ENCODE measurements at regions not wholly inside any gene's neighbourhood (a gene's known extent, or its start where the extent isn't known, plus 50 kb on each side); places are given as distances from the start of the nearest gene placed in this dataset.
"Not testable (repeated sequence)": the region's sequence is repeated elsewhere in the genome, so short reads cannot be mapped to it uniquely, and the experiment has no call there.

- not testable (repeated sequence) for H3K36me3 ChIP-seq (replicated peaks in 1 of 2; ENCODE audit: control insufficient read depth in 2 of 2, insufficient read depth in 2 of 2, low read length in 2 of 2); H3K14ac ChIP-seq (ENCODE audit: low read length); H3K9me3 ChIP-seq (replicated peaks in 1 of 2; ENCODE audit: control insufficient read depth in 2 of 2, insufficient read depth in 1 of 2, low read depth in 1 of 2, low read length in 2 of 2); H3K4me3 ChIP-seq (ENCODE audit: low read length in 2 of 2); H3K79me1 ChIP-seq (ENCODE audit: low read depth, low read length); H2AK5ac ChIP-seq (ENCODE audit: low read depth, low read length); H4K91ac ChIP-seq (ENCODE audit: low read depth, low read length, poor library complexity); H3K27me3 ChIP-seq (ENCODE audit: control insufficient read depth in 3 of 3, insufficient read depth in 3 of 3, low read depth in 1 of 3, low read length in 3 of 3); H3K27ac ChIP-seq (replicated peaks; ENCODE audit: low read length); H3K18ac ChIP-seq (ENCODE audit: low read length); H2AFZ ChIP-seq (ENCODE audit: low read length); H3K4me2 ChIP-seq (ENCODE audit: insufficient read depth, low read length, poor library complexity, severe bottlenecking); H3K4ac ChIP-seq (ENCODE audit: low read length); H2BK5ac ChIP-seq (ENCODE audit: low read length); H3K4me1 ChIP-seq (ENCODE audit: control insufficient read depth in 2 of 2, insufficient read depth in 1 of 2, low read depth in 1 of 2, low read length in 2 of 2); H4K8ac ChIP-seq (ENCODE audit: low read depth, low read length); H3K9ac ChIP-seq (ENCODE audit: low read depth, low read length, poor library complexity); H3K23ac ChIP-seq (ENCODE audit: low read depth, low read length, poor library complexity); H2BK12ac ChIP-seq (ENCODE audit: low read length); H2BK120ac ChIP-seq (ENCODE audit: low read depth, low read length); H2BK15ac ChIP-seq (ENCODE audit: low read length); DNase-seq (ENCODE audit: low spot score)
- WGBS, 2 donors (ENCODE audit: extremely low coverage in 2 of 2, insufficient read length in 2 of 2, insufficient replicate concordance in 1 of 2), result no CpG with 5 or more reads among the region's 3 CpGs
Observed at GRCh38 chr6:60799146-60799545, 1486.9 kb downstream of the KHDRBS2 start.

GRCh38 chr6:60797831-60798230 lies 1488.2 kb downstream of the KHDRBS2 start:
- H3K27me3 ChIP-seq (ENCODE audit: control insufficient read depth in 3 of 3, insufficient read depth in 3 of 3, low read depth in 1 of 3, low read length in 3 of 3); H3K9ac ChIP-seq (ENCODE audit: low read depth, low read length, poor library complexity); H2AFZ ChIP-seq (ENCODE audit: low read length); H3K18ac ChIP-seq (ENCODE audit: low read length); H4K8ac ChIP-seq (ENCODE audit: low read depth, low read length); H3K27ac ChIP-seq (replicated peaks; ENCODE audit: low read length); H4K91ac ChIP-seq (ENCODE audit: low read depth, low read length, poor library complexity); H3K4me2 ChIP-seq (ENCODE audit: insufficient read depth, low read length, poor library complexity, severe bottlenecking); H2BK12ac ChIP-seq (ENCODE audit: low read length); H2BK15ac ChIP-seq (ENCODE audit: low read length); H3K9me3 ChIP-seq (replicated peaks in 1 of 2; ENCODE audit: control insufficient read depth in 2 of 2, insufficient read depth in 1 of 2, low read depth in 1 of 2, low read length in 2 of 2); H3K4me1 ChIP-seq (ENCODE audit: control insufficient read depth in 2 of 2, insufficient read depth in 1 of 2, low read depth in 1 of 2, low read length in 2 of 2); H3K4me3 ChIP-seq (ENCODE audit: low read length in 2 of 2); H2BK120ac ChIP-seq (ENCODE audit: low read depth, low read length); H2AK5ac ChIP-seq (ENCODE audit: low read depth, low read length); H3K23ac ChIP-seq (ENCODE audit: low read depth, low read length, poor library complexity); H2BK5ac ChIP-seq (ENCODE audit: low read length); H3K14ac ChIP-seq (ENCODE audit: low read length); H3K4ac ChIP-seq (ENCODE audit: low read length); H3K79me1 ChIP-seq (ENCODE audit: low read depth, low read length); DNase-seq (ENCODE audit: low spot score); H3K36me3 ChIP-seq (replicated peaks in 1 of 2; ENCODE audit: control insufficient read depth in 2 of 2, insufficient read depth in 2 of 2, low read length in 2 of 2): not testable (repeated sequence)

- not testable (repeated sequence) for H2BK12ac ChIP-seq (ENCODE audit: low read length); H3K18ac ChIP-seq (ENCODE audit: low read length); H4K91ac ChIP-seq (ENCODE audit: low read depth, low read length, poor library complexity); H2BK120ac ChIP-seq (ENCODE audit: low read depth, low read length); H3K36me3 ChIP-seq (replicated peaks in 1 of 2; ENCODE audit: control insufficient read depth in 2 of 2, insufficient read depth in 2 of 2, low read length in 2 of 2); H2BK5ac ChIP-seq (ENCODE audit: low read length); H3K4me3 ChIP-seq (ENCODE audit: low read length in 2 of 2); H3K27ac ChIP-seq (replicated peaks; ENCODE audit: low read length); H3K4ac ChIP-seq (ENCODE audit: low read length); H2BK15ac ChIP-seq (ENCODE audit: low read length); DNase-seq (ENCODE audit: low spot score); H3K9me3 ChIP-seq (replicated peaks in 1 of 2; ENCODE audit: control insufficient read depth in 2 of 2, insufficient read depth in 1 of 2, low read depth in 1 of 2, low read length in 2 of 2); H3K14ac ChIP-seq (ENCODE audit: low read length); H3K4me1 ChIP-seq (ENCODE audit: control insufficient read depth in 2 of 2, insufficient read depth in 1 of 2, low read depth in 1 of 2, low read length in 2 of 2); H3K23ac ChIP-seq (ENCODE audit: low read depth, low read length, poor library complexity); H4K8ac ChIP-seq (ENCODE audit: low read depth, low read length); H2AFZ ChIP-seq (ENCODE audit: low read length); H3K4me2 ChIP-seq (ENCODE audit: insufficient read depth, low read length, poor library complexity, severe bottlenecking); H2AK5ac ChIP-seq (ENCODE audit: low read depth, low read length); H3K27me3 ChIP-seq (ENCODE audit: control insufficient read depth in 3 of 3, insufficient read depth in 3 of 3, low read depth in 1 of 3, low read length in 3 of 3); H3K79me1 ChIP-seq (ENCODE audit: low read depth, low read length); H3K9ac ChIP-seq (ENCODE audit: low read depth, low read length, poor library complexity)
- no CpG with 5 or more reads among the region's 13 CpGs for WGBS, 2 donors (ENCODE audit: extremely low coverage in 2 of 2, insufficient read length in 2 of 2, insufficient replicate concordance in 1 of 2)
Observed at GRCh38 chr6:60789601-60790000, 1496.4 kb downstream of the KHDRBS2 start.

- not testable (repeated sequence) for H3K14ac ChIP-seq (ENCODE audit: low read length); H3K79me1 ChIP-seq (ENCODE audit: low read depth, low read length); H2BK12ac ChIP-seq (ENCODE audit: low read length); H4K8ac ChIP-seq (ENCODE audit: low read depth, low read length); H3K36me3 ChIP-seq (replicated peaks in 1 of 2; ENCODE audit: control insufficient read depth in 2 of 2, insufficient read depth in 2 of 2, low read length in 2 of 2); H2BK15ac ChIP-seq (ENCODE audit: low read length); H3K18ac ChIP-seq (ENCODE audit: low read length); H3K23ac ChIP-seq (ENCODE audit: low read depth, low read length, poor library complexity); H2AFZ ChIP-seq (ENCODE audit: low read length); H3K4me3 ChIP-seq (ENCODE audit: low read length in 2 of 2); H3K4ac ChIP-seq (ENCODE audit: low read length); H3K9ac ChIP-seq (ENCODE audit: low read depth, low read length, poor library complexity); H2BK120ac ChIP-seq (ENCODE audit: low read depth, low read length); H3K4me1 ChIP-seq (ENCODE audit: control insufficient read depth in 2 of 2, insufficient read depth in 1 of 2, low read depth in 1 of 2, low read length in 2 of 2); H2AK5ac ChIP-seq (ENCODE audit: low read depth, low read length); H3K27ac ChIP-seq (replicated peaks; ENCODE audit: low read length); H3K27me3 ChIP-seq (ENCODE audit: control insufficient read depth in 3 of 3, insufficient read depth in 3 of 3, low read depth in 1 of 3, low read length in 3 of 3); H2BK5ac ChIP-seq (ENCODE audit: low read length); DNase-seq (ENCODE audit: low spot score); H3K9me3 ChIP-seq (replicated peaks in 1 of 2; ENCODE audit: control insufficient read depth in 2 of 2, insufficient read depth in 1 of 2, low read depth in 1 of 2, low read length in 2 of 2); H4K91ac ChIP-seq (ENCODE audit: low read depth, low read length, poor library complexity); H3K4me2 ChIP-seq (ENCODE audit: insufficient read depth, low read length, poor library complexity, severe bottlenecking)
- WGBS, 2 donors (ENCODE audit: extremely low coverage in 2 of 2, insufficient read length in 2 of 2, insufficient replicate concordance in 1 of 2), result no CpG with 5 or more reads among the region's 4 CpGs
Observed at GRCh38 chr6:60782698-60783464, 1503.1 kb downstream of the KHDRBS2 start.

All from neuronal stem cell (in vitro differentiated cells).